Stimulated activated naive CD8-positive, alpha-beta T cell treated with anti-CD3 and anti-CD28 coated beads, Interleukin-15, amount 100 ng/mL, for 72 hours (primary cell): ENCODE measurements at regions not wholly inside any gene's neighbourhood (a gene's known extent, or its start where the extent isn't known, plus 50 kb on each side); places are given as distances from the start of the nearest gene placed in this dataset.
"Not testable (repeated sequence)": the region's sequence is repeated elsewhere in the genome, so short reads cannot be mapped to it uniquely, and the experiment has no call there.

Experiments used
- ATAC-seq: fragments of 150-1000 bp; cut with Tn5 transposase; 2 replicates; pipeline ENCODE4 v1.10.0; 2021; ENCODE audit warnings: mild to moderate bottlenecking, moderate library complexity
- DNase-seq, 2 donors: peaks; one replicate each; pipeline ENCODE4 v3.0.0; 2021 to 2022
- H3K27ac Mint-ChIP-seq, 2 donors: one replicate each; pipeline ENCODE4 v1.8.0; 2022; ENCODE audit warnings: mild to moderate bottlenecking in 2 of 2, mixed read lengths in 2 of 2, moderate library complexity in 2 of 2
- H3K27me3 Mint-ChIP-seq: one replicate; pipeline ENCODE4 v1.8.0; 2022; ENCODE audit warnings: mixed read lengths
- H3K4me1 Mint-ChIP-seq: one replicate; pipeline ENCODE4 v1.8.0; 2022; ENCODE audit warnings: mild to moderate bottlenecking, mixed read lengths
- H3K4me3 Mint-ChIP-seq, 2 donors: one replicate each; pipeline ENCODE4 v1.8.0; 2022; ENCODE audit warnings: mild to moderate bottlenecking in 2 of 2, mixed read lengths in 2 of 2, moderate library complexity in 1 of 2
- H3K9me3 Mint-ChIP-seq, 2 donors: one replicate each; pipeline ENCODE4 v1.8.0; 2022; ENCODE audit warnings: mixed read lengths in 2 of 2

DNA sequence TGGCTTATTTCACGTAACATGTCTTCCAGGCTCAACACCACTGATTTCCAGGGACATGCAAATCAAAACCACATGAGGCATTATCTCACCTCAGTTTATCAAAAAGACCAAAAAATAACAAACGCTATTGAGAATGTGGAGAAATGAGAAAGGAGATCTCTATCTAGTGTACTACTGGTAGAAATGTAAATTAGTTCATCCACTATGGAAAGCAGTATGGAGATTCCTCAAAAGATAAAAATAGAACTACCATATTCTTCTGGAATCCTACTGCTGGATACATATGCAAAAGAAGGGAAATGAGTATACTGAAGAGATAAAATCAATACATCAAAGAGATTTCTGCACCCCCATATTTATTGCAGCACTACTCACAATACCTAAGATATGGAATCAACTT, 329.6 kb upstream of the NDST3 start:
- no peaks in the 10 kb centered on the region for H3K27me3 Mint-ChIP-seq
- H3K27ac Mint-ChIP-seq = no peak overlapping the region
- DNase-seq (no peak), ATAC-seq (no peak)
- H3K4me3 Mint-ChIP-seq = no peak overlapping the region
- H3K4me1 Mint-ChIP-seq = no peaks in the 10 kb centered on the region
- peaks cover 11 to 19% of the 10 kb centered on the region in 2 donors for H3K9me3 Mint-ChIP-seq

DNA sequence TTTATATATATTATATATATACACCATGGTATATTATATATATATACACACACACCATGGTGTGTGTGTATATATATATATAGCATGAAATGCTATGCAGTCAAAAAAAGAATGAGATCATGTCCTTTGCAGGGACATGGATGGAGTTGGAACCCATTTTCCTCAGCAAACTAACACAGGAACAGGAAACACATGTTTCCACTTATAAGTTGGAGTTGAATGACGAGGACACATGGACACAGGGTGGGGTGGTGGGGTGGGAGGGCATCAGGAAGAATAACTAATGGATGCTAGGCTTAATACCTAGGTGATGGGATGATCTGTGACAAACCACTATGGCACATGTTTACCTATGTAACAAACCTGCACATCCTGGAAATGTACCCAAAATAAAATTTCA, 293.6 kb upstream of the NDST3 start:
- Mint-ChIP-seq H3K9me3 (peaks cover 0 to 3% of the 10 kb centered on the region in 2 donors), H3K27ac (no peak overlapping the region), H3K4me1 (no peaks in the 10 kb centered on the region), H3K4me3 (no peak overlapping the region), H3K27me3 (no peaks in the 10 kb centered on the region)
- ATAC-seq (no peak), DNase-seq (no peak)

DNA sequence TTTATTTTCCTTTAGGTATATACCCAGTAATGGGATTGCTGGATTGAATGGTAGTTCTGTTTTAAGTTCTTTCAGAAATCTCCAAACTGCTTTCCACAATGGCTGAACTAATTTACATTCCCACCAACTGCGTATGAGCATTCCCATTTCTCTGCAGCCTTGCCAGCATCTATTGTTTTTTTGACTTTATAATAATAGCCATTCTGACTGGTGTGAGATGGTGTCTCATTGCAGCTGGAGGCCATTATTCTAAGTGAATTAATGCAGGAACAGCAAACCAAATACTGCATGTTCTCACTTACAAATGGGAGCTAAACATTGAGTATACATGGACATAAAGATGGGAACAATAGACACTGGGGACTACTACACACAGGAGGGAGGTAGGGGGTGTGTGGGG, 288.9 kb upstream of the NDST3 start:
- H3K27ac Mint-ChIP-seq, H3K4me1 Mint-ChIP-seq, H3K4me3 Mint-ChIP-seq, H3K9me3 Mint-ChIP-seq, DNase-seq, ATAC-seq, H3K27me3 Mint-ChIP-seq: not testable (repeated sequence)

DNA sequence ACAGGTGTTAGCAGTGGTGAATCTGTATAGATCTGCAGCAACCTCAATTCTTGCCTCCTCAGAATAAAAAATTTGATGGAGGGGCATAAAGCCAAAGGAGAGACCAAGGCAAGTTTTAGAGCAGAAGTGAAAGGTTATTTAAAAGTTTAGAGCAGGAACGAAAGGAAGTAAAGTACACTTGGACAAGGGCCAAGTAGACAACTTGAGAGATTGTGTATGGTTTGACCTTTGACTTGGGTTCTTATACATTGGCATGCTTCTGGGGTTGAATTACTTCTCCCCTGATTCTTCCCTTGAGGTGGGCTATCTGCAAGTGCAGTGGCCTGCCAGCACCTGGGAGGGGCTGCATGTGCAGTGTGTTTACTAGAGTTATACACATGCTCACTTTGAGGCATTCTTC, 278.8 kb upstream of the NDST3 start:
- Mint-ChIP-seq H3K27ac (peak overlapping the region in 1 of 2 donors; percentile 55), H3K27me3 (no peaks in the 10 kb centered on the region), H3K9me3 (peaks cover 11 to 23% of the 10 kb centered on the region in 2 donors), H3K4me3 (no peak overlapping the region), H3K4me1 (no peaks in the 10 kb centered on the region)
- DNase-seq (no peak), ATAC-seq (no peak)

DNA sequence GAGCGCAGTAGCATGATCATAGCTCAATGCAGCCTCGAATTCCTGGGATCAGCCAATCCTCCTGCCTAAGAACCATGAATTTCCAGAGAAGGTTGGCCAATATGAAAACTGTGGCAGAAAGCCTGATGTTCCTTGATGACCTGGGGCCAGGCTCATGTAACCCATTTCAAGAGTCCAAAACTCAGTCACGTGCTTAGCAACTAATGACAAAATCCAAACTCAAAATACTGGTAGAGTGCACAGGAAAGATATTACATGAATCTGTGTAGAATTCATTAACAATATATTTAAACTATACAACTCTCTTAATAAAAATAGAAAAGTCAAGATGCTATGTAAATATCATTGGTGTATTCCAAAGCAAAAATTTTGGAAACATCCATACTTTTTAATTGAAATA, 265.7 kb upstream of the NDST3 start:
- no peaks in the 10 kb centered on the region for H3K9me3 Mint-ChIP-seq
- H3K4me3 Mint-ChIP-seq = no peak overlapping the region
- H3K27ac Mint-ChIP-seq = no peak overlapping the region
- ATAC-seq = no peak
- DNase-seq = no peak
- no peaks in the 10 kb centered on the region for H3K4me1 Mint-ChIP-seq
- no peaks in the 10 kb centered on the region for H3K27me3 Mint-ChIP-seq

DNA sequence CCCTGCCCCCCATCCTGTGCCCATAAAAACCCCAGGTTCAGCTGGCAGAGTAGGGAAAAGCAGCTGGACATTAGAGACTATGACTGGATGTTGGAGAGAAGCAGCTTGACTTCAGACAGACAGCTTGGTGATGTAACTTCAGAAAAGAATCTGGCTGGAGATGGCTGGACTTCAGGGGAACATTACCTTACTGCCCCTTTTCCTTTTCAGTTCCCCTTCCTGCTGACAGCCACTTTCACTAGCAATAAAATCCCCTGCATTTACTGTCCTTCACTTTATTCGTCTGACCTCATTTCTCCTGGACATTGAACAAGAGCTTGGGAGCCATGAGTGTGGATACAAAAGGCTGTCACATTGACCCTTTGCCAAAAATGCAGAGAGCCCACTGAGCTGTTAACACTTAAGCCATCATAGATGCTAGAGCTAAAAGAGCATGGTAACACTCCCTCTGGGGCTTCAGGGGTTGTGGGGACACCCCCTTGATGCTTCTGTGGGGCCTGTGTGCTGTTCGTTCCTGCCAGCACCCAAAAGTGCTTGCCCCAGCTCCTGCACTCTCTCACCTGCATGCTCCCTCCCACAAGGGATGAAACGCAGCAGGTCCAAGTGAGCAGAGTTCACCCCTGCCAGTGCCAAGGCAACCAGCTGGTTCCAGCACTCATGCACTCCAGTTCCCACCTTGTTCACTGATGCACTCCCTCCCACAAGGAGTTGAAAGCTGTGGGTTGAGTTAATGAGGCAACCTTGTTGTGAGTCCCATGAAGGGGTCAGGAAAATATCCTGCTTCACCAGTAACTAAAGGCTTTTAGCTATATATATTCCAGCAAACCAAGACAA, 263.8 kb upstream of the NDST3 start:
- Mint-ChIP-seq H3K4me1 (no peaks in the 10 kb centered on the region), H3K27me3 (no peaks in the 10 kb centered on the region), H3K9me3 (no peaks in the 10 kb centered on the region), H3K27ac (no peak overlapping the region), H3K4me3 (no peak overlapping the region)
- peak; percentile 15 for ATAC-seq
- no peak for DNase-seq

DNA sequence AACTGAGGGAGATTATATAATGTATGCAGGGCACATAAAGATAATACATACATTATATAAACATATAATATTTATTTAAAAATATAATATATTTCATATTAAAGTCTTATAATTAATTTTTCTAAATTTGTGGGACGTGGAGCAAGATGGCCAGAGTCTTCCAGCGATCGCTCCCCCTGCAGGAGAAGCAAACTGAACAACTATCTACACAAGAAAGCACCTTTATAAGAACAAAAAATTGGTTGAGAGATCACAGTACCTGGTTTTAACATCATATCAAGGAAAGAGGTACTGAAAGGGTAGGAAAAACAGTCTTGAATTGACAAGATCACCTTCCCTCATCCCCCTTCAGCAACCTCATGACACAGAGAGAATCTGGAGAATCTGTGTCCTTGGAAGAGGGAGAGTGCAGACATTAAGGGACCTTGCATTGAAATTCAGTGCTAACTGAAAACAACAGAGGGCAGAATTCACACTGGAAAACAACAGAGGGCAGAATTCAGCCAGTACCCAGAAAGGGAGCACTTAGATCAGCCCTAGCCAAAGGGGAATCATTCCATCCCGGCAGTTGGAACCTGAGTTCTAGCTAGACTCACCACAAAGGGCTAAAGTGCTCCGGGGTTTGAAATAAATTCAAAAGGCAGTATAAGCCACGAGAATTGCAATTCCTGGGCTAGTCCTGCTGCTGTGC, 262.5 kb upstream of the NDST3 start:
- Mint-ChIP-seq H3K27me3 (no peaks in the 10 kb centered on the region), H3K4me3 (no peak overlapping the region), H3K4me1 (no peaks in the 10 kb centered on the region), H3K9me3 (no peaks in the 10 kb centered on the region), H3K27ac (peak overlapping the region in 1 of 2 donors; percentile 54)
- ATAC-seq (no peak), DNase-seq (no peak)

DNA sequence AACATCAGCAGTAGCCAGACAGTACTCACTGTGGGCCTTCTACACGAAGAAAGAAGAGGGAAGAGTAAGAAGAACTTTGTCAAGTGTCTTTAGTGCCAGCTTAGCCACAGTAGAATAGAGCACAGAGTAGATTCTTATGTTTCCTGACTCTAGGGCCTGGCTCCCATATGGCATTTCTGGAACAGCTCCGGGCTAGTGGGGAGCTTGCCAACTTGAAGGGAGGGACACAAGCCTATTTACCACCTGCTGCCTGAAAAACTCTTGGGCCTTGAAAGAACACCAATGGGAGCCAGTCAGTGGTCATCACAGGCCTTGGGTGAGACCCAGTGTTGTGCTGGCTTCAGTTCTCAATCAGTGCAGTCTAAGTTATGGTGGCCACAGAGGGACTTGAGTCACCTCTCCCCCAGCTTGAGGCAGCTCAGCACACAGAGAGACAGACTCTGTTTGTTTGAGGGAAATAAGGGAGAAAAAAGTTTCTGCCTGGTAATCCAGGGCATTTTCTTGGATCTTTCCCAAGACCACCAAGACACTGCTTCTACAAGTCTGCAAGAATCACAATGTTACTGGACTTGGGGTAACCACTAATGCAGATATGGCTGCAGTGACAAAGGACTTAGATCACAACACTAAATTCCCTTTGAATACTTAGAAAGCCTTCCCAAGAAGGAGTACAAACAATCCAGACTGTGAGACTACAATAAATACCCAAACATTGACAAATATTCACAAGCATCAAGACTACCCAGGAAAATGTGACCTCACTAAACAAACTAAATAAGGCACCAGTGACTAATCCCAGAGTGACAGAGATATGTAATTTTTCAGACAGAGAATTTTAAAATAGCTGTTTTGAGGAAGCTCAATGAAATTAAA, 261.0 kb upstream of the NDST3 start:
- Mint-ChIP-seq H3K27me3 (no peaks in the 10 kb centered on the region), H3K4me1 (no peaks in the 10 kb centered on the region), H3K4me3 (no peak overlapping the region), H3K9me3 (no peaks in the 10 kb centered on the region), H3K27ac (no peak overlapping the region)
- ATAC-seq = no peak
- DNase-seq = no peak

DNA sequence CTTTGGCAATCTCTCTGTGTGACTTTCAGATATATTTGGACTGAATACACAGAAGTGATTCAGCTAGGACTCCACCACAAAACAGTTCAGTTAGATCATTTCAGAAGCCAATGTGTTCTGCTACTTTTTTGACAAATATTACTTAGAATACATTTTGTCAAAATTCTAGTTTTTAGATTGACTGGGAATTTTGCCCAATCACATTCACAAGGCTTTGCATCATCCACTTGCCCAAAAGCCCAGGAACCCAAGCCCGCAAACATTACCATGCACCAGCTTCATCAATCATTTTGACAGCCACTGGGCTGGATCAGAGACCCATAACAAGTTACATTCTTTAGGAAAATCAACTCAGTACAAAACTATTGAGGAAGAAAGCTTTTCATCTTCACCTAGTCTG, 256.6 kb upstream of the NDST3 start:
- no peaks in the 10 kb centered on the region for H3K4me1 Mint-ChIP-seq
- H3K4me3 Mint-ChIP-seq = no peak overlapping the region
- ATAC-seq = no peak
- no peaks in the 10 kb centered on the region for H3K27me3 Mint-ChIP-seq
- no peak overlapping the region for H3K27ac Mint-ChIP-seq
- no peak for DNase-seq
- no peaks in the 10 kb centered on the region for H3K9me3 Mint-ChIP-seq

DNA sequence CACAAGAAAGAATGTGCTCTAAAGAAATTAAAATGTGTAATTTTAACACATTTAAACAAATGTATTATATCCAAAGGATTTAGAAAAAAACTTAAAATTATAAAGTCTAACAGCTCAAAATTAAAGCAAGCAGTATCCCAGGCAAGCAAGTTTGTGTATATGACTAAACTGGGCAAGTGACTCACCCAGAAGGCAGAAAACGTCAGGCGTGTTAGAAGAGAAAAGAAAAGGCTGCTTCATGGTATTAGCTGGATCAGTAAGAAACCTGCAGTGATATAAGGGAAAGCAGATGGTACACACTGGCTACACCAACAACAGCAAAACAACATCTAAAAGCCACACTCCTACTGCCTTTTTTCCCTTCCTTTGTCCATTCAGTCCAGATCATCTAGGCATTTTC, 250.6 kb upstream of the NDST3 start:
- H3K27me3 Mint-ChIP-seq = no peaks in the 10 kb centered on the region
- H3K4me3 Mint-ChIP-seq = no peak overlapping the region
- no peak for ATAC-seq
- H3K27ac Mint-ChIP-seq = no peak overlapping the region
- H3K4me1 Mint-ChIP-seq = no peaks in the 10 kb centered on the region
- DNase-seq = no peak
- H3K9me3 Mint-ChIP-seq = no peaks in the 10 kb centered on the region

DNA sequence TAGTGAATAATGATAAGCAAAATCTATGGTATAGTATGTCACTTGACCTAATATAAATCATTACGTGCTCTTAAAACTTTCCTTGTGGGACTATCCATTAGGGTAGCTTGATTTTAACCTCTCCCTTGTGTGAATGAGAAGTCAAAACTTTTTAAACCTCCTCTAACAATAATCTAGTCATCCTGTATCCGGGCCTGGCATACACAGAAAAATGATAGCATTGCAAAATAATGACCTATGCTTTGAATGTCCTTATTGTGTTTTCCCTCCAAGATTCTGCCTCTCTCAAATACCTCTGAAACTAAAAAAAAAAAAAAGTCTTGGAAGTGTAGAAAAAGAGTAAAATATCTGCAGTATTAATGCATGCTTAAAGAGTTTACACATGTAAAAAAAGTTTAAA, 250.0 kb upstream of the NDST3 start:
- Mint-ChIP-seq H3K27me3 (no peaks in the 10 kb centered on the region), H3K9me3 (no peaks in the 10 kb centered on the region), H3K27ac (no peak overlapping the region), H3K4me3 (no peak overlapping the region), H3K4me1 (no peaks in the 10 kb centered on the region)
- ATAC-seq = no peak
- DNase-seq = no peak

DNA sequence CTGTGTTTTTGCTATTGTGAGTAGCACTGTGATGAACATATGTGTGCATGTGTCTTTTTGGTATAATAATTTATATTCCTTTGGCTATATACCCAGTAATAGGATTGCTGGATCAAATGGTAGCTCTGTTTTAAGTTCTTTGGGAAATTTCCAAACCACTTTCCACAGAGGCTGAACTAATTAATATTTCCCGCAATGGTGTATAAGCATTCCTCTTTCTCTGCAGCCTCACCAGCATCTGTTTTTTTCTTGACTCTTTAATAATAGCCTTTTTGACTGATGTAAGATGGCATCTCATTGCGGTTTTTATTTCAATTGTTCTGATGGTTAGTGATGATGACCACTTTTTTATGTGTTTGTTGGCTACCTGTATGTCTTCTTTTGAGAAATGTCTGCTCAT, 247.7 kb upstream of the NDST3 start:
- no peak overlapping the region for H3K4me3 Mint-ChIP-seq

DNA sequence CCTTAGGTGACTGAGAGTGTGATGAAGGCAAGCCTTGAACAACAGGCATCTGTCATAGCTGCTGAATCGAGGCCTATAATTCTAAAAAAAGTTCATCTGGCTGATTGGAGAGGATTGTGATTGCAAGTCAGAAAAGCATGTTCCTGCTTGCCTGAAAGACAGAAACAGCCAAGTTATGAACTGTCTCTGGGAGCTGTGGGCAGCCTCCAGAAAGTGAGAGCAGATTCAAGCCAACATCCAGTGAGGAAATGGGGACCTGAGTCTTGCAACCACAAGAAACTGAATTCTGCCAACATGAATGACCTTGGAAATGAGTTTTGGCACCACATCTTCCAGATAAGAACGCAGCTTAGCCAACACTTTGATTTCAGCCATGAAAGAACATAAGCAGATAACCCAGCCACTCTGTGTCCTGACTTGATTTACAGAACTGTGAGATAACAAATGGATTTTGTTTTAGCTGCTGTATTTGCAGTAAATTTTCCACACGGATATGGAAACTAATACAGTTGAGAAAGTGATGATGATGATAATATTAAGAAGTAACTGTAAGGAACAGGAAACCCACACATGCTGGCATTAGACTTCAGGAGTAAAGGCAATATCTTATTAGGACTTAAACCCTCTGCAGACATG, 240.3 kb upstream of the NDST3 start:
- Mint-ChIP-seq H3K27me3 (no peaks in the 10 kb centered on the region), H3K4me3 (no peak overlapping the region), H3K4me1 (no peaks in the 10 kb centered on the region), H3K9me3 (no peaks in the 10 kb centered on the region), H3K27ac (no peak overlapping the region)
- no peak for ATAC-seq
- DNase-seq = no peak

More for the DNA sequence above, 247.7 kb upstream of the NDST3 start:
- DNase-seq = no peak
- Mint-ChIP-seq H3K4me1 (no peaks in the 10 kb centered on the region), H3K27me3 (no peaks in the 10 kb centered on the region), H3K27ac (no peak overlapping the region), H3K9me3 (no peaks in the 10 kb centered on the region)
- ATAC-seq = no peak

DNA sequence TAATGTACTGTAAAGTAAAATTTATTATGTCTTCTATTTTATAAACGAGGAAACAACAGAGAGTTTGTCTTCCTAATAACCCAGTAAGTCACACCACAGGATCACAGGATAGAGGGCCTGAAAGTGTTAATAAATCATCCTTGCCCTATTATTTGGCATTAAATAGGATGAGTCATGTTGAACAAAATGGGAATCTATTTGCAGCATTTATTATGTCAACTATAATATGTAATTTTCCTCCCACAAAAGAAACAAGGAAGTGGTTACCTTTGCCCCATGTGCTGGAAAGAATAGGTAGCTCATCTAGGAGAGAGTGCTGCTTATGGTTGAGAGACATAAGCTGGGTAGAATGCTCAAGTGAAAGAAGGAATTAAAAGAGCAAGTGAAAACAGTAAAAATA, 237.6 kb upstream of the NDST3 start:
- DNase-seq = no peak
- Mint-ChIP-seq H3K27ac (peak overlapping the region in 1 of 2 donors; percentile 61), H3K4me1 (no peaks in the 10 kb centered on the region), H3K4me3 (no peak overlapping the region), H3K9me3 (no peaks in the 10 kb centered on the region), H3K27me3 (no peaks in the 10 kb centered on the region)
- ATAC-seq = no peak

DNA sequence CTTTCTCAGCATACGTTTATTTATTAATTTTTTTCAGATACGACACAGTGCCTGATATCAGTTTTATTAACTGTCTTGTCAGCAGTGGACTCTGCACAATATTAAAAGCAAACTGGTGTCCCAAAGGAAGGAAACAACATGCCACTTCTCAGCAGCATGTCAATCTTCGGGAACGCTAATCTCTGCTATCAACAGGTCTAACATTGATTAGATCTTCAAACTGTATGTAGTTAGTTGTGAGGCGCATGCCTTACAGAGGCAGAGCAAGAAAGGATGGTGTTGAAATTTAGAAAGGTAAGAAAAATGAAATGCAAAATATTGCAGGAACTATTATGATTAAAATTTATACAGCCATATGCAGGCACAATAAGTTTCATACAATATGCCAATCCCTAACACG, 233.7 kb upstream of the NDST3 start:
- no peaks in the 10 kb centered on the region for H3K4me1 Mint-ChIP-seq
- H3K9me3 Mint-ChIP-seq = peaks cover 0 to 3% of the 10 kb centered on the region in 2 donors
- ATAC-seq (no peak), DNase-seq (no peak)
- H3K27me3 Mint-ChIP-seq = no peaks in the 10 kb centered on the region
- no peak overlapping the region for H3K4me3 Mint-ChIP-seq
- no peak overlapping the region for H3K27ac Mint-ChIP-seq
